ENCODE measurements at regions not wholly inside any gene's neighbourhood (a gene's known extent, or its start where the extent isn't known, plus 50 kb on each side); places are given as distances from the start of the nearest gene placed in this dataset.

- TF ChIP-seq, protein P1, sequence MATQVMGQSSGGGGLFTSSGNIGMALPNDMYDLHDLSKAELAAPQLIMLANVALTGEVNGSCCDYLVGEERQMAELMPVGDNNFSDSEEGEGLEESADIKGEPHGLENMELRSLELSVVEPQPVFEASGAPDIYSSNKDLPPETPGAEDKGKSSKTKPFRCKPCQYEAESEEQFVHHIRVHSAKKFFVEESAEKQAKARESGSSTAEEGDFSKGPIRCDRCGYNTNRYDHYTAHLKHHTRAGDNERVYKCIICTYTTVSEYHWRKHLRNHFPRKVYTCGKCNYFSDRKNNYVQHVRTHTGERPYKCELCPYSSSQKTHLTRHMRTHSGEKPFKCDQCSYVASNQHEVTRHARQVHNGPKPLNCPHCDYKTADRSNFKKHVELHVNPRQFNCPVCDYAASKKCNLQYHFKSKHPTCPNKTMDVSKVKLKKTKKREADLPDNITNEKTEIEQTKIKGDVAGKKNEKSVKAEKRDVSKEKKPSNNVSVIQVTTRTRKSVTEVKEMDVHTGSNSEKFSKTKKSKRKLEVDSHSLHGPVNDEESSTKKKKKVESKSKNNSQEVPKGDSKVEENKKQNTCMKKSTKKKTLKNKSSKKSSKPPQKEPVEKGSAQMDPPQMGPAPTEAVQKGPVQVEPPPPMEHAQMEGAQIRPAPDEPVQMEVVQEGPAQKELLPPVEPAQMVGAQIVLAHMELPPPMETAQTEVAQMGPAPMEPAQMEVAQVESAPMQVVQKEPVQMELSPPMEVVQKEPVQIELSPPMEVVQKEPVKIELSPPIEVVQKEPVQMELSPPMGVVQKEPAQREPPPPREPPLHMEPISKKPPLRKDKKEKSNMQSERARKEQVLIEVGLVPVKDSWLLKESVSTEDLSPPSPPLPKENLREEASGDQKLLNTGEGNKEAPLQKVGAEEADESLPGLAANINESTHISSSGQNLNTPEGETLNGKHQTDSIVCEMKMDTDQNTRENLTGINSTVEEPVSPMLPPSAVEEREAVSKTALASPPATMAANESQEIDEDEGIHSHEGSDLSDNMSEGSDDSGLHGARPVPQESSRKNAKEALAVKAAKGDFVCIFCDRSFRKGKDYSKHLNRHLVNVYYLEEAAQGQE (IDR thresholded peaks at IDR 0.05): no peak
- TF ChIP-seq NR2F2 (IDR thresholded peaks at IDR 0.05) (no peak), FOXA1 (IDR thresholded peaks at IDR 0.05) (no peak), RAD21 (IDR thresholded peaks at IDR 0.05) (no peak), HNF4G (IDR thresholded peaks at IDR 0.05) (no peak)
Observed at GRCh38 chr4:165689159-165689558, 183.9 kb upstream of the TLL1 start (continued).

- WGBS: 98% methylated on average over 3 of the region's 3 CpGs
Observed at GRCh38 chr4:165692082-165692481, 181.0 kb upstream of the TLL1 start.

More at GRCh38 chr4:165692082-165692481, 181.0 kb upstream of the TLL1 start:
- Histone ChIP-seq H3K4me1 (ENCODE audit: control insufficient read depth in 4 of 4, insufficient read depth in 4 of 4, low read length in 3 of 4) (no peaks in the 10 kb centered on the region), H3K9ac (ENCODE audit: low read depth in 1 of 2, low read length in 2 of 2) (no peak overlapping the region), H3K27ac (ENCODE audit: low read depth in 1 of 2, low read length in 2 of 2) (no peak overlapping the region), H3K4me3 (ENCODE audit: low read depth in 1 of 3, low read length in 3 of 3) (no peak overlapping the region), H3K9me3 (ENCODE audit: control insufficient read depth in 4 of 4, low read length in 3 of 4) (no peaks in the 10 kb centered on the region), H3K27me3 (ENCODE audit: control insufficient read depth in 4 of 4, insufficient read depth in 4 of 4, low read length in 3 of 4) (no peaks in the 10 kb centered on the region), H3K36me3 (ENCODE audit: control insufficient read depth in 4 of 4, insufficient read depth in 3 of 4, low read depth in 1 of 4, low read length in 3 of 4) (no peaks in the 10 kb centered on the region)
- no peak for TF ChIP-seq EGR1 (IDR thresholded peaks at IDR 0.05; ENCODE audit: low read depth in 2 of 2)
- no peak for TF ChIP-seq RAD21 (IDR thresholded peaks at IDR 0.05)
- no peak for TF ChIP-seq JUND (IDR thresholded peaks at IDR 0.05)
- no peak for TF ChIP-seq RXRA (IDR thresholded peaks at IDR 0.05)
- TF ChIP-seq NR2F2 (IDR thresholded peaks at IDR 0.05): no peak
- TF ChIP-seq TAF1 (conservative IDR thresholded peaks at IDR 0.05): no peak
- no peak for TF ChIP-seq FOXA1 (IDR thresholded peaks at IDR 0.05)
- TF ChIP-seq SP1 (IDR thresholded peaks at IDR 0.05): no peak
- no peak for TF ChIP-seq FOXA2 (IDR thresholded peaks at IDR 0.05)
- no peak for TF ChIP-seq ZBTB33 (IDR thresholded peaks at IDR 0.05)
- no peak for TF ChIP-seq HNF4A (conservative IDR thresholded peaks at IDR 0.05)
- no peak for TF ChIP-seq MAX (IDR thresholded peaks at IDR 0.05)
- TF ChIP-seq CTCF (IDR thresholded peaks at IDR 0.05; ENCODE audit: low read depth, low read length, missing input control): no peak
- no peak for TF ChIP-seq YY1 (IDR thresholded peaks at IDR 0.05)
- no peak for TF ChIP-seq HNF4G (IDR thresholded peaks at IDR 0.05)
- no peak for DNase-seq (ENCODE audit: low spot score)
